Suprapubic skin (tissue), 4 donors: ENCODE measurements at regions not wholly inside any gene's neighbourhood (a gene's known extent, or its start where the extent isn't known, plus 50 kb on each side); places are given as distances from the start of the nearest gene placed in this dataset.

Source experiments
- DNase-seq, 2 donors: peaks; one replicate each; pipeline ENCODE4 v3.0.0-alpha.2; 2019; ENCODE audit warnings: low spot score in 2 of 2
- H3K27ac ChIP-seq: fragments of 200-600 bp; sonication (generic); one replicate; pipeline ENCODE4 v1.5.1; 2019
- H3K27me3 ChIP-seq: fragments of 200-600 bp; sonication (generic); one replicate; pipeline ENCODE4 v1.5.1; 2019
- H3K36me3 ChIP-seq: fragments of 200-600 bp; sonication (generic); one replicate; pipeline ENCODE4 v1.5.1; 2019
- H3K4me1 ChIP-seq: fragments of 200-600 bp; sonication (generic); one replicate; pipeline ENCODE4 v1.5.1; 2019
- H3K4me3 ChIP-seq: fragments of 200-600 bp; sonication (generic); one replicate; pipeline ENCODE4 v1.5.1; 2019; ENCODE audit warnings: mild to moderate bottlenecking
- H3K9me3 ChIP-seq: fragments of 200-600 bp; sonication (generic); one replicate; pipeline ENCODE4 v1.5.1; 2019
- EP300 ChIP-seq: sonication (generic); formaldehyde crosslinking; IDR thresholded peaks from one replicate; pipeline ENCODE4 v1.6.1; 2017; ENCODE audit warnings: antibody characterized with exemption
- POLR2A ChIP-seq, 2 donors: fragments of 450-650 bp; IDR thresholded peaks; one replicate each; pipeline ENCODE4 v1.6.1; 2017; ENCODE audit warnings: antibody characterized with exemption in 2 of 2, mild to moderate bottlenecking in 2 of 2, moderate library complexity in 2 of 2
- POLR2AphosphoS5 ChIP-seq, 3 donors: sonication (generic); formaldehyde crosslinking; IDR thresholded peaks; one replicate each; pipeline ENCODE4 v1.6.1; 2017; ENCODE audit warnings: antibody characterized with exemption in 3 of 3
- WGBS: methylation state at CpG from one replicate; pipeline ENCODE4 v1.1.5; 2018; 5-methylcytosine and 5-hydroxymethylcytosine counted together
- TF ChIP-seq, protein P1 (sequence below), 2 donors: fragments of 200-600 bp in 1 of 2; fragments of 450-650 bp in 1 of 2; sonication (generic) in 1 of 2; IDR thresholded peaks; one replicate each; pipeline ENCODE4 v1.5.1; 2016 to 2019; ENCODE audit warnings: antibody characterized with exemption in 2 of 2, mild to moderate bottlenecking in 1 of 2, moderate library complexity in 1 of 2

GRCh38 chr2:212854116-212854515 is 297.3 kb downstream of the IKZF2 start:
- TF ChIP-seq, protein P1, sequence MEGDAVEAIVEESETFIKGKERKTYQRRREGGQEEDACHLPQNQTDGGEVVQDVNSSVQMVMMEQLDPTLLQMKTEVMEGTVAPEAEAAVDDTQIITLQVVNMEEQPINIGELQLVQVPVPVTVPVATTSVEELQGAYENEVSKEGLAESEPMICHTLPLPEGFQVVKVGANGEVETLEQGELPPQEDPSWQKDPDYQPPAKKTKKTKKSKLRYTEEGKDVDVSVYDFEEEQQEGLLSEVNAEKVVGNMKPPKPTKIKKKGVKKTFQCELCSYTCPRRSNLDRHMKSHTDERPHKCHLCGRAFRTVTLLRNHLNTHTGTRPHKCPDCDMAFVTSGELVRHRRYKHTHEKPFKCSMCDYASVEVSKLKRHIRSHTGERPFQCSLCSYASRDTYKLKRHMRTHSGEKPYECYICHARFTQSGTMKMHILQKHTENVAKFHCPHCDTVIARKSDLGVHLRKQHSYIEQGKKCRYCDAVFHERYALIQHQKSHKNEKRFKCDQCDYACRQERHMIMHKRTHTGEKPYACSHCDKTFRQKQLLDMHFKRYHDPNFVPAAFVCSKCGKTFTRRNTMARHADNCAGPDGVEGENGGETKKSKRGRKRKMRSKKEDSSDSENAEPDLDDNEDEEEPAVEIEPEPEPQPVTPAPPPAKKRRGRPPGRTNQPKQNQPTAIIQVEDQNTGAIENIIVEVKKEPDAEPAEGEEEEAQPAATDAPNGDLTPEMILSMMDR (IDR thresholded peaks at IDR 0.05) = no peak
- no peak for TF ChIP-seq POLR2AphosphoS5 (IDR thresholded peaks at IDR 0.05)
- no peak for TF ChIP-seq POLR2A (IDR thresholded peaks at IDR 0.05)
- TF ChIP-seq EP300 = no peak
- Histone ChIP-seq H3K27me3 (no peaks in the 10 kb centered on the region), H3K4me3 (no peak overlapping the region), H3K27ac (no peak overlapping the region), H3K36me3 (no peaks in the 10 kb centered on the region), H3K9me3 (peaks cover 3% of the 10 kb centered on the region), H3K4me1 (no peaks in the 10 kb centered on the region)
- DNase-seq = no peak

- H3K4me3 ChIP-seq = no peak overlapping the region
- H3K4me1 ChIP-seq = peaks cover 11% of the 10 kb centered on the region
- no peak for DNase-seq
- 64% methylated on average over 4 of the region's 4 CpGs for WGBS
- no peaks in the 10 kb centered on the region for H3K36me3 ChIP-seq
- H3K27me3 ChIP-seq = no peaks in the 10 kb centered on the region
- H3K9me3 ChIP-seq = no peaks in the 10 kb centered on the region
- no peak for TF ChIP-seq POLR2A (IDR thresholded peaks at IDR 0.05)
- TF ChIP-seq, protein P1 (IDR thresholded peaks at IDR 0.05) = no peak
- no peak overlapping the region for H3K27ac ChIP-seq
These were observed 305.5 kb downstream of the IKZF2 start for GRCh38 chr2:212845941-212846340.

GRCh38 chr2:212843409-212844199 is 305.0 kb upstream of the ERBB4 start:
- Histone ChIP-seq H3K9me3 (no peaks in the 10 kb centered on the region), H3K4me1 (peaks cover 11% of the 10 kb centered on the region), H3K36me3 (no peaks in the 10 kb centered on the region), H3K4me3 (no peak overlapping the region), H3K27me3 (no peaks in the 10 kb centered on the region), H3K27ac (no peak overlapping the region)
- TF ChIP-seq, protein P1 (IDR thresholded peaks at IDR 0.05) = no peak
- TF ChIP-seq EP300 (no peak), POLR2AphosphoS5 (IDR thresholded peaks at IDR 0.05) (no peak), POLR2A (IDR thresholded peaks at IDR 0.05) (no peak)
- whole genome bisulfite sequencing = 43% methylated on average over 3 of the region's 3 CpGs
- DNase-seq = no peak

DNA sequence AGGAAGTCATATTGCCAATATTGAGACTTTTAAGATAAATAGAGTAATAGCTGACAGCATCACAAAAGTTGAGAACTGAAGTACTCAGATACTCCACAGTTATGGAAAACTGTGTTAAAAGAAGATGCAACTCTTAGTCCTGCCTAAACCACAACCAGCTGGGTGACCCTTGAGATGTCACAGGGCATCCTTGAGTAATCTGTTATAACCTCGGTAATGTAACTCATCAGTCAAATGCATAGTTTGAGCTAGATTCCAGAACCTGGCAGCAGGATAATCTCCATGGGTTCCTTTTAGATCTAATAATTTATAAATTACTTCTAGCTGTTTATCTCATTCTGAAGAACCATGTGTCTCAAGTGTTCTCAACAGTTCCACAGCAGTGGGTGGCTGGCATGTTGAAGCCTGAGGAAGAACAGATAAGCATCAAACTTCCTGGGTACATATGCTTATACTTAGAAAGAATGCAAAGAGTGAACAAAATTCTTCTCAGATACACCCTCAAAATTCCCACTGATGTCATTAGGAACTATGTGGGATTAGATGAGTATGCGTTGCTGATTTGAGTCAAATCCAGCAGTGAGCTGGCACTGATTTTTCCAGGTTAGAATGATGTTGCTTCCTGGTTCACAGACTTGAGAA is 304.1 kb upstream of the ERBB4 start:
- Histone ChIP-seq H3K4me3 (no peak overlapping the region), H3K27me3 (no peaks in the 10 kb centered on the region), H3K27ac (no peak overlapping the region), H3K9me3 (no peaks in the 10 kb centered on the region), H3K4me1 (peaks cover 11% of the 10 kb centered on the region), H3K36me3 (no peaks in the 10 kb centered on the region)
- WGBS = 52% methylated on average over 2 of the region's 2 CpGs
- no peak for DNase-seq
- TF ChIP-seq POLR2AphosphoS5 (IDR thresholded peaks at IDR 0.05) = no peak
- no peak for TF ChIP-seq POLR2A (IDR thresholded peaks at IDR 0.05)

DNA sequence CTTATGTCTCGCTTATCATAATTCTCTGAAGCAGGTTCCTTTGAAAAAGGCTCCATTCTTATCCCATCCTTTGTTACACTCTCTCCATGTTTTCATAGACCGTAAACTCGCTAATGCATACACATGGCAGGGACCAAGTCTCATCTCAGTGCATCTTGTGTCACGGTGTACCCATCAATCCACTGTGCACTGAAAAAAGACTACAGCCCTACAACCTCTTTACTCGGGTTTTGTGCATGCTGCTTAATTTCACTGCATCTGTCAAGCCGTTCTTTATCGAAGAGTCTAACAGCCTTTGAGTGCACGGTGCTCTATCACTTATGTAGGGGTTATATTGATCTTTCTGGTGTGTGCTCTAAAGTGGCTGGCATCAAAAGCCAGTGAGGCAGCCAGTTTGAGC is 302.9 kb upstream of the ERBB4 start:
- WGBS = 93% methylated on average over 8 of the region's 8 CpGs
- Histone ChIP-seq H3K27ac (no peak overlapping the region), H3K4me3 (no peak overlapping the region), H3K4me1 (peaks cover 11% of the 10 kb centered on the region), H3K36me3 (no peaks in the 10 kb centered on the region), H3K9me3 (no peaks in the 10 kb centered on the region), H3K27me3 (no peaks in the 10 kb centered on the region)
- no peak for DNase-seq
- TF ChIP-seq, protein P1 (IDR thresholded peaks at IDR 0.05) = no peak
- TF ChIP-seq POLR2AphosphoS5 (IDR thresholded peaks at IDR 0.05) (no peak), POLR2A (IDR thresholded peaks at IDR 0.05) (no peak), EP300 (no peak)
